Stomach (tissue), 4 donors: ENCODE measurements at regions not wholly inside any gene's neighbourhood (a gene's known extent, or its start where the extent isn't known, plus 50 kb on each side); places are given as distances from the start of the nearest gene placed in this dataset.

ENCODE experiments used
- EP300 ChIP-seq: sonication (generic); formaldehyde crosslinking; IDR thresholded peaks from one replicate; pipeline ENCODE4 v1.6.1; 2017; ENCODE audit warnings: antibody characterized with exemption
- POLR2A ChIP-seq, 4 donors: fragments of 450-650 bp; IDR thresholded peaks; one replicate each; pipeline ENCODE4 v1.6.1; 2016; ENCODE audit warnings: antibody characterized with exemption in 4 of 4, control low read depth in 2 of 4, mild to moderate bottlenecking in 1 of 4, moderate library complexity in 1 of 4
- POLR2AphosphoS5 ChIP-seq, 3 donors: sonication (generic); formaldehyde crosslinking; IDR thresholded peaks; one replicate each; pipeline ENCODE4 v1.6.1; 2016; ENCODE audit warnings: antibody characterized with exemption in 3 of 3
- TF ChIP-seq, protein P1 (sequence below), 7 experiments: fragments of 450-650 bp in 4 of 7; fragments of 200-600 bp in 3 of 7; sonication (generic) in 3 of 7; IDR thresholded peaks; one replicate each; pipeline ENCODE4 v1.5.1; 2016 to 2019; ENCODE audit warnings: antibody characterized with exemption in 7 of 7, control low read depth in 2 of 7, mild to moderate bottlenecking in 1 of 7

DNA sequence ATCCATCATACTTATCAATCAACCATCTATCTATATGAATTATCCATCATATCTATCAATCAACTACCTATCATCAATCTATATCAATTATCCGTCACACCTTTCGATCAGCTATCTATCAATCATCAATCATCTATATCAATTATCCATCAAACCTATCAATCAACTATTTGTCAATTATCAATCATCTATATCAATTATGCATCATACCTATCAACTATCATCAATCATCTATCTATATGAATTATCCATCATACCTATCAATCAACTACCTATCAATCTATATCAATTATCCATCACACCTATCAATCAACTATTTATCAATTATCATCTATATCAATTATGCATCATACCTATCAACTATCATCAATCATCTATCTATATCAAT is 70.6 kb upstream of the PPP2R3B start:
- TF ChIP-seq POLR2AphosphoS5 (IDR thresholded peaks at IDR 0.05) (no peak), POLR2A (IDR thresholded peaks at IDR 0.05) (no peak), EP300 (no peak)
- TF ChIP-seq, protein P1, sequence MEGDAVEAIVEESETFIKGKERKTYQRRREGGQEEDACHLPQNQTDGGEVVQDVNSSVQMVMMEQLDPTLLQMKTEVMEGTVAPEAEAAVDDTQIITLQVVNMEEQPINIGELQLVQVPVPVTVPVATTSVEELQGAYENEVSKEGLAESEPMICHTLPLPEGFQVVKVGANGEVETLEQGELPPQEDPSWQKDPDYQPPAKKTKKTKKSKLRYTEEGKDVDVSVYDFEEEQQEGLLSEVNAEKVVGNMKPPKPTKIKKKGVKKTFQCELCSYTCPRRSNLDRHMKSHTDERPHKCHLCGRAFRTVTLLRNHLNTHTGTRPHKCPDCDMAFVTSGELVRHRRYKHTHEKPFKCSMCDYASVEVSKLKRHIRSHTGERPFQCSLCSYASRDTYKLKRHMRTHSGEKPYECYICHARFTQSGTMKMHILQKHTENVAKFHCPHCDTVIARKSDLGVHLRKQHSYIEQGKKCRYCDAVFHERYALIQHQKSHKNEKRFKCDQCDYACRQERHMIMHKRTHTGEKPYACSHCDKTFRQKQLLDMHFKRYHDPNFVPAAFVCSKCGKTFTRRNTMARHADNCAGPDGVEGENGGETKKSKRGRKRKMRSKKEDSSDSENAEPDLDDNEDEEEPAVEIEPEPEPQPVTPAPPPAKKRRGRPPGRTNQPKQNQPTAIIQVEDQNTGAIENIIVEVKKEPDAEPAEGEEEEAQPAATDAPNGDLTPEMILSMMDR (IDR thresholded peaks at IDR 0.05) = no peak
